ENCODE measurements at regions not wholly inside any gene's neighbourhood (a gene's known extent, or its start where the extent isn't known, plus 50 kb on each side); places are given as distances from the start of the nearest gene placed in this dataset.

GRCh38 chr4:58313444-58313843 lies 1203.3 kb upstream of the IGFBP7 start:
- no peak for TF ChIP-seq CTCF (IDR thresholded peaks at IDR 0.05)
- no peak for TF ChIP-seq EP300 (IDR thresholded peaks at IDR 0.05)
